ENCODE measurements at regions not wholly inside any gene's neighbourhood (a gene's known extent, or its start where the extent isn't known, plus 50 kb on each side); places are given as distances from the start of the nearest gene placed in this dataset.

- intact Hi-C loops (cut with micrococcal nuclease; ENCODE audit: unreplicated experiment): no loop called here
- TF ChIP-seq HOXD1 (CRISPR knock-in tag; IDR thresholded peaks at IDR 0.05): no peak
- no peak for TF ChIP-seq KLF16 (CRISPR knock-in tag; IDR thresholded peaks at IDR 0.05)
- TF ChIP-seq, protein P1, sequence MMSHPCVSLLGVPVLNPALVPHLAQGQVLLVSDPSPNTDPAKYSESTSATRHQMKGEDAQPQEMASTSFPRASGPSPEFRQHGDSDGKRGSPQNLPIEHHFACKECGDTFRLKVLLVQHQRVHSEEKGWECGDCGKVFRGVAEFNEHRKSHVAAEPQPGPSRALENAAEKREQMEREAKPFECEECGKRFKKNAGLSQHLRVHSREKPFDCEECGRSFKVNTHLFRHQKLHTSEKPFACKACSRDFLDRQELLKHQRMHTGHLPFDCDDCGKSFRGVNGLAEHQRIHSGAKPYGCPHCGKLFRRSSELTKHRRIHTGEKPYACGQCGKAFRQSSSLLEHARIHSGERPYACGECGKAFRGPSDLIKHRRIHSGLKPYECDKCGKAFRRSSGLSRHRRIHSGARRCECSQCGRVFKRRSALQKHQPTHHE (CRISPR knock-in tag; IDR thresholded peaks at IDR 0.05; ENCODE audit: borderline replicate concordance): no peak
- TF ChIP-seq KDM2A (CRISPR knock-in tag; IDR thresholded peaks at IDR 0.05; ENCODE audit: borderline replicate concordance, low read depth): no peak
- no peak for TF ChIP-seq IKZF1 (IDR thresholded peaks at IDR 0.05)
- no peak for TF ChIP-seq ZSCAN29 (CRISPR knock-in tag; conservative IDR thresholded peaks at IDR 0.05)
- TF ChIP-seq REL (CRISPR knock-in tag; conservative IDR thresholded peaks at IDR 0.05): no peak
- no peak for TF ChIP-seq XRCC5 (optimal IDR thresholded peaks at IDR 0.05; ENCODE audit: low read length)
- no peak for TF ChIP-seq ZEB1 (IDR thresholded peaks at IDR 0.05; ENCODE audit: insufficient replicate concordance, low read depth)
- no peak for TF ChIP-seq ZBTB8A (CRISPR knock-in tag; IDR thresholded peaks at IDR 0.05; ENCODE audit: borderline replicate concordance, low read depth)
- no peak for TF ChIP-seq ZNF281 (CRISPR knock-in tag; IDR thresholded peaks at IDR 0.05; ENCODE audit: borderline replicate concordance)
- TF ChIP-seq ZNF232 (CRISPR knock-in tag; IDR thresholded peaks at IDR 0.05; ENCODE audit: borderline replicate concordance): no peak
- TF ChIP-seq MAFG (CRISPR knock-in tag; IDR thresholded peaks at IDR 0.05): no peak
- no peak for TF ChIP-seq RCOR2 (CRISPR knock-in tag; IDR thresholded peaks at IDR 0.05)
- TF ChIP-seq ZSCAN22 (CRISPR knock-in tag; IDR thresholded peaks at IDR 0.05): no peak
- no peak for TF ChIP-seq ZNF33B (CRISPR knock-in tag; IDR thresholded peaks at IDR 0.05)
- no peak for TF ChIP-seq HNRNPL (IDR thresholded peaks at IDR 0.05; ENCODE audit: low read depth, low read length)
- no peak for TF ChIP-seq ELF1 (CRISPR knock-in tag; IDR thresholded peaks at IDR 0.05)
- no peak for TF ChIP-seq EZH2 (conservative IDR thresholded peaks at IDR 0.05; ENCODE audit: low read depth, low read length)
- no peak overlapping the region for H2AFZ ChIP-seq (ENCODE audit: low read length)
- FAIRE-seq (no peak), DNase-seq (ENCODE audit: low spot score) (no peak), ATAC-seq (no peak)
- H3K9me3 ChIP-seq (ENCODE audit: low read length): no peaks in the 10 kb centered on the region
- CTCF ChIA-PET (ENCODE audit: low intra/inter-chr PET ratio, low total read pairs): no interaction called here
- no peaks in the 10 kb centered on the region; a peak in 1 of 5 replicates for H3K27me3 ChIP-seq (ENCODE audit: control insufficient read depth in 1 of 2, insufficient read depth in 2 of 2, low read length in 2 of 2)
- H3K27ac ChIP-seq (ENCODE audit: extremely low read length, insufficient read depth, low read length): no peak overlapping the region
- no peak overlapping the region for H3K4me2 ChIP-seq (ENCODE audit: low read depth, low read length)
- in situ Hi-C loops (cut with HindIII; ENCODE audit: extremely low pct_ligation_motif_present, low pct_unique_long_range_greater_than_20kb): loop anchor here (10.0 kb wide), 1 partner anchor 523 kb away; no protein-coding TSS in a partner anchor
- H3K79me2 ChIP-seq (ENCODE audit: insufficient read depth, low read length): no peaks in the 10 kb centered on the region
- no peak overlapping the region for H3K9ac ChIP-seq (ENCODE audit: insufficient read depth, low read depth, low read length)
- H3K4me3 ChIP-seq (replicated peaks in 1 of 3; ENCODE audit: insufficient read depth in 1 of 3, low read depth in 2 of 3, low read length in 3 of 3): no peak overlapping the region
- POLR2A ChIA-PET: no interaction called here
- no TSS peak for BruUV-seq (replicated peaks)
- H4K20me1 ChIP-seq (ENCODE audit: insufficient read depth, low read length): no peaks in the 10 kb centered on the region
- H3K36me3 ChIP-seq (replicated peaks in 1 of 2; ENCODE audit: control insufficient read depth in 1 of 2, insufficient read depth in 2 of 2, low read length in 2 of 2): no peaks in the 10 kb centered on the region
- no peaks in the 10 kb centered on the region for H3K4me1 ChIP-seq (ENCODE audit: insufficient read depth, low read length)
- 56% methylated on average over 5 of the region's 5 CpGs for WGBS (ENCODE audit: low lambda C conversion rate)
Observed at GRCh38 chr18:8997634-8998033, 104.9 kb upstream of the NDUFV2 start.
